Kidney tubule cell (primary cell): ENCODE measurements at regions not wholly inside any gene's neighbourhood (a gene's known extent, or its start where the extent isn't known, plus 50 kb on each side); places are given as distances from the start of the nearest gene placed in this dataset.
A peak's percentile ranks its signal among the peaks of the same experiment; 100 is the strongest.

Source experiments
- DNase-seq: peaks from one replicate; pipeline ENCODE4 v3.0.0-alpha.2; 2018; ENCODE audit warnings: low spot score

GRCh38 chr7:17234398-17235031 is 63.9 kb upstream of the AHR start:
- DNase-seq: peak; percentile 95

GRCh38 chr7:17236171-17236570 is 62.3 kb upstream of the AHR start:
- no peak for DNase-seq

GRCh38 chr7:17236603-17237002 is 61.8 kb upstream of the AHR start:
- peak; percentile 42 for DNase-seq

GRCh38 chr7:17239046-17239445 is 59.4 kb upstream of the AHR start:
- DNase-seq: no peak

- DNase-seq: peak; percentile 33
These were observed 58.5 kb upstream of the AHR start for GRCh38 chr7:17239683-17240521.

GRCh38 chr7:17242504-17242903 is 55.9 kb upstream of the AHR start:
- DNase-seq: no peak

GRCh38 chr7:17244786-17245185 is 53.7 kb upstream of the AHR start:
- no peak for DNase-seq

- DNase-seq: no peak
These were observed 51.1 kb upstream of the AHR start for GRCh38 chr7:17247357-17247756.

- no peak for DNase-seq
These were observed 49.9 kb upstream of the AHR start for GRCh38 chr7:17248527-17248926.
